ENCODE measurements at regions not wholly inside any gene's neighbourhood (a gene's known extent, or its start where the extent isn't known, plus 50 kb on each side); places are given as distances from the start of the nearest gene placed in this dataset.

DNA sequence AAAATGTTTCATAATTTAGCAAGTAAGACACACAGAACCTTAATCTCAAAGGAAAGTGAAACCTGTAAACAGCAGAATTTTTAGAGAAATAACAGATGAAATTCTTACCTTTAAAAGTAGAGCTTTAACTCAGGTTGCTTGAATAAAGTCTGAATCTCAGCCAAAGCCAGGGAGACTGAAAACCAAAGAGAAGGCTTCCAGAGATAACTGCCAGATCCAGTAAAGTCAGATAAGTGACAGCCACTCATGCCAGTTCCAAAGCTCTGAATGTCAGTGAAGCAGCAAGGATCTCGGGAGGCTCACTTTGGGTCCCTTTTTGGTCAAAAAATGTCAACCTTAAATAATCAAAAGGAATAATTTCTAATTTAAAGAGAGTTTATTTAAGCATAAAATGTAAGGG is 199.9 kb upstream of the CHRM3 start (continued):
- TF ChIP-seq, protein P1, sequence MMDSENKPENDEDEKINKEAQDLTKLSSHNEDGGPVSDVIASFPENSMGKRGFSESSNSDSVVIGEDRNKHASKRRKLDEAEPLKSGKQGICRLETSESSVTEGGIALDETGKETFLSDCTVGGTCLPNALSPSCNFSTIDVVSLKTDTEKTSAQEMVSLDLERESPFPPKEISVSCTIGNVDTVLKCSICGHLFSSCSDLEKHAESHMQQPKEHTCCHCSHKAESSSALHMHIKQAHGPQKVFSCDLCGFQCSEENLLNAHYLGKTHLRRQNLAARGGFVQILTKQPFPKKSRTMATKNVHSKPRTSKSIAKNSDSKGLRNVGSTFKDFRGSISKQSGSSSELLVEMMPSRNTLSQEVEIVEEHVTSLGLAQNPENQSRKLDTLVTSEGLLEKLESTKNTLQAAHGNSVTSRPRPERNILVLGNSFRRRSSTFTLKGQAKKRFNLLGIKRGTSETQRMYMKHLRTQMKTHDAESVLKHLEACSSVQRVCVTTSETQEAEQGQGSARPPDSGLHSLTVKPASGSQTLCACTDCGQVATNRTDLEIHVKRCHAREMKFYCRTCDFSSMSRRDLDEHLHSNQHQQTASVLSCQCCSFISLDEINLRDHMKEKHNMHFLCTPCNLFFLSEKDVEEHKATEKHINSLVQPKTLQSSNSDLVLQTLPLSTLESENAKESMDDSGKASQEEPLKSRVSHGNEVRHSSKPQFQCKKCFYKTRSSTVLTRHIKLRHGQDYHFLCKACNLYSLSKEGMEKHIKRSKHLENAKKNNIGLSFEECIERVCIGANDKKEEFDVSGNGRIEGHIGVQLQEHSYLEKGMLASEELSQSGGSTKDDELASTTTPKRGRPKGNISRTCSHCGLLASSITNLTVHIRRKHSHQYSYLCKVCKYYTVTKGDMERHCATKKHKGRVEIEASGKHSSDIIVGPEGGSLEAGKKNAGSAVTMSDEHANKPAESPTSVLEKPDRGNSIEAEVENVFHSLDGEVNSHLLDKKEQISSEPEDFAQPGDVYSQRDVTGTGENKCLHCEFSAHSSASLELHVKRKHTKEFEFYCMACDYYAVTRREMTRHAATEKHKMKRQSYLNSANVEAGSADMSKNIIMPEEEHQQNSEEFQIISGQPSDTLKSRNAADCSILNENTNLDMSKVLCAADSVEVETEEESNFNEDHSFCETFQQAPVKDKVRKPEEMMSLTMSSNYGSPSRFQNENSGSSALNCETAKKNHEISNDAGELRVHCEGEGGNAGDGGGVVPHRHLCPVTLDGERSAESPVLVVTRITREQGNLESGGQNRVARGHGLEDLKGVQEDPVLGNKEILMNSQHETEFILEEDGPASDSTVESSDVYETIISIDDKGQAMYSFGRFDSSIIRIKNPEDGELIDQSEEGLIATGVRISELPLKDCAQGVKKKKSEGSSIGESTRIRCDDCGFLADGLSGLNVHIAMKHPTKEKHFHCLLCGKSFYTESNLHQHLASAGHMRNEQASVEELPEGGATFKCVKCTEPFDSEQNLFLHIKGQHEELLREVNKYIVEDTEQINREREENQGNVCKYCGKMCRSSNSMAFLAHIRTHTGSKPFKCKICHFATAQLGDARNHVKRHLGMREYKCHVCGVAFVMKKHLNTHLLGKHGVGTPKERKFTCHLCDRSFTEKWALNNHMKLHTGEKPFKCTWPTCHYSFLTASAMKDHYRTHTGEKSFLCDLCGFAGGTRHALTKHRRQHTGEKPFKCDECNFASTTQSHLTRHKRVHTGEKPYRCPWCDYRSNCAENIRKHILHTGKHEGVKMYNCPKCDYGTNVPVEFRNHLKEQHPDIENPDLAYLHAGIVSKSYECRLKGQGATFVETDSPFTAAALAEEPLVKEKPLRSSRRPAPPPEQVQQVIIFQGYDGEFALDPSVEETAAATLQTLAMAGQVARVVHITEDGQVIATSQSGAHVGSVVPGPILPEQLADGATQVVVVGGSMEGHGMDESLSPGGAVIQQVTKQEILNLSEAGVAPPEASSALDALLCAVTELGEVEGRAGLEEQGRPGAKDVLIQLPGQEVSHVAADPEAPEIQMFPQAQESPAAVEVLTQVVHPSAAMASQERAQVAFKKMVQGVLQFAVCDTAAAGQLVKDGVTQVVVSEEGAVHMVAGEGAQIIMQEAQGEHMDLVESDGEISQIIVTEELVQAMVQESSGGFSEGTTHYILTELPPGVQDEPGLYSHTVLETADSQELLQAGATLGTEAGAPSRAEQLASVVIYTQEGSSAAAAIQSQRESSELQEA (IDR thresholded peaks at IDR 0.05; ENCODE audit: low read depth), result no peak
- TF ChIP-seq POLR2B (IDR thresholded peaks at IDR 0.05; ENCODE audit: low read depth, partially characterized antibody), result no peak
- no peak for TF ChIP-seq C11orf30 (IDR thresholded peaks at IDR 0.05; ENCODE audit: low read depth)

DNA sequence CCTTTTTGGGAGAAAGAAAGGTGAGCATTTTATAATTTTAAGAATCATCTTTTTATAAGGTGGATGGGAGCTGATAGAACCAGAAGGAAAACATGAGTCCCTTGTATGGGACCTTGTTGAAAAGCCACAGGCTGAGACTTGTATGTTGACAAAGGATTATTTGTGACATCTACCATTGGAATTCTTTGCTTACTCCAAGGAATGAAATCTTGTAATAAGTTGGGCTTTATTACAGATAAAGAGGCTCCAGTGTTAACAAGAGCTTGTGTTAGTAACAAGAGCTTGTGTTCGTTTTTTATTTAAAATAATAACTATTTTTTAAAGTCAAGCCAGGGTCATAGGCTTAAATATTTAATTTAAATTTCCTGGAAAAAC is 201.1 kb upstream of the CHRM3 start:
- Histone ChIP-seq H2AFZ (ENCODE audit: low read depth, low read length) (no peak overlapping the region), H3K4me2 (ENCODE audit: insufficient read depth, low read length) (no peak overlapping the region), H4K20me1 (replicated peaks; ENCODE audit: control insufficient read depth, insufficient read depth, low read length) (no peaks in the 10 kb centered on the region), H3K36me3 (ENCODE audit: control insufficient read depth, insufficient read depth, low read length) (no peaks in the 10 kb centered on the region), H3K79me2 (ENCODE audit: control insufficient read depth, insufficient read depth, low read length) (no peaks in the 10 kb centered on the region), H3K9me3 (replicated peaks; ENCODE audit: control insufficient read depth, insufficient read depth, low read depth, low read length) (0 out of 2 replicates have a peak, but pooled peaks cover 2% of the 10 kb centered on the region), H3K27ac (ENCODE audit: extremely low read depth, low read depth, low read length) (no peak overlapping the region), H3K4me1 (replicated peaks in 1 of 2; ENCODE audit: control insufficient read depth in 2 of 2, insufficient read depth in 2 of 2, low read length in 2 of 2) (no peaks in the 10 kb centered on the region), H3K9ac (ENCODE audit: insufficient read depth in 1 of 2, low read depth in 2 of 2, low read length in 2 of 2) (no peak overlapping the region), H3K27me3 (ENCODE audit: control insufficient read depth in 2 of 2, insufficient read depth in 2 of 2, low read length in 2 of 2) (no peaks in the 10 kb centered on the region), H3K4me3 (no peak overlapping the region), H3K9me1 (ENCODE audit: control insufficient read depth, insufficient read depth, low read length) (no peaks in the 10 kb centered on the region)
- intact Hi-C loops (cut with micrococcal nuclease) (no loop called here), in situ Hi-C loops (cut with MboI) (no loop called here)
- DNase-seq (ENCODE audit: extremely low read depth in 1 of 4, low spot score in 3 of 4), result no peak
- ChIA-PET POLR2A (no interaction called here), CTCF (ENCODE audit: low intra/inter-chr PET ratio) (no interaction called here)
- 0% methylated on average over 1 of the region's 1 CpG for WGBS (ENCODE audit: insufficient coverage, low coverage, missing lambda C conversion rate)
- no peak for FAIRE-seq
- no peak for ATAC-seq
- no TSS peak for BruUV-seq (replicated peaks)
- TF ChIP-seq DDX20 (tag; IDR thresholded peaks at IDR 0.05; ENCODE audit: low read depth) (no peak), BRD9 (IDR thresholded peaks at IDR 0.05; ENCODE audit: low read depth, partially characterized antibody) (no peak), POLR2AphosphoS5 (IDR thresholded peaks at IDR 0.05; ENCODE audit: control insufficient read depth, insufficient read depth, low read depth, low read length) (no peak), RCOR1 (IDR thresholded peaks at IDR 0.05; ENCODE audit: borderline replicate concordance in 1 of 2, low read depth in 2 of 2, low read length in 2 of 2) (no peak), HMG20A (CRISPR knock-in tag; conservative IDR thresholded peaks at IDR 0.05) (no peak), DIDO1 (tag; IDR thresholded peaks at IDR 0.05; ENCODE audit: low read depth) (no peak), MYBL2 (IDR thresholded peaks at IDR 0.05; ENCODE audit: low read depth) (no peak), MYBL2 (CRISPR knock-in tag; IDR thresholded peaks at IDR 0.05; ENCODE audit: borderline replicate concordance) (no peak), BRF2 (IDR thresholded peaks at IDR 0.05; ENCODE audit: borderline replicate concordance, insufficient read depth, insufficient read length) (no peak)

Data from K562 (cell line).